ENCODE measurements at regions not wholly inside any gene's neighbourhood (a gene's known extent, or its start where the extent isn't known, plus 50 kb on each side); places are given as distances from the start of the nearest gene placed in this dataset.

GRCh38 chr3:27573138-27573537 lies 89.0 kb upstream of the SLC4A7 start:
- no peak for TF ChIP-seq CTCF (IDR thresholded peaks at IDR 0.05)
- no peaks in the 10 kb centered on the region for H3K4me1 ChIP-seq (ENCODE audit: control insufficient read depth in 1 of 2, insufficient read depth in 1 of 2, low read depth in 1 of 2, low read length in 1 of 2)
- no peaks in the 10 kb centered on the region for H3K9me3 ChIP-seq
- no peak overlapping the region for H3K4me3 ChIP-seq (ENCODE audit: low read depth in 1 of 2, low read length in 1 of 2)
- no peaks in the 10 kb centered on the region for H3K36me3 ChIP-seq
- H3K27ac ChIP-seq, result no peak overlapping the region
- no peaks in the 10 kb centered on the region for H3K27me3 ChIP-seq

GRCh38 chr3:27571345-27571744 lies 87.2 kb upstream of the SLC4A7 start:
- no peaks in the 10 kb centered on the region for H3K9me3 ChIP-seq
- no peak for TF ChIP-seq CTCF (IDR thresholded peaks at IDR 0.05)
- no peaks in the 10 kb centered on the region for H3K27me3 ChIP-seq
- no peak overlapping the region for H3K27ac ChIP-seq
- peaks cover 0 to under 1% of the 10 kb centered on the region in 2 experiments for H3K4me1 ChIP-seq (ENCODE audit: control insufficient read depth in 1 of 2, insufficient read depth in 1 of 2, low read depth in 1 of 2, low read length in 1 of 2)
- H3K36me3 ChIP-seq, result no peaks in the 10 kb centered on the region
- H3K4me3 ChIP-seq (ENCODE audit: low read depth in 1 of 2, low read length in 1 of 2), result no peak overlapping the region

- TF ChIP-seq CTCF (IDR thresholded peaks at IDR 0.05), result no peak
- H3K27ac ChIP-seq, result no peak overlapping the region
- H3K27me3 ChIP-seq, result no peaks in the 10 kb centered on the region
- H3K4me1 ChIP-seq (ENCODE audit: control insufficient read depth in 1 of 2, insufficient read depth in 1 of 2, low read depth in 1 of 2, low read length in 1 of 2), result peaks cover 4 to 6% of the 10 kb centered on the region in 2 experiments
- no peaks in the 10 kb centered on the region for H3K9me3 ChIP-seq
- no peak overlapping the region for H3K4me3 ChIP-seq (ENCODE audit: low read depth in 1 of 2, low read length in 1 of 2)
- H3K36me3 ChIP-seq, result no peaks in the 10 kb centered on the region
Measured at GRCh38 chr3:27570421-27571106, 86.4 kb upstream of the SLC4A7 start.

- H3K36me3 ChIP-seq, result no peaks in the 10 kb centered on the region
- no peak for TF ChIP-seq CTCF (IDR thresholded peaks at IDR 0.05)
- H3K27ac ChIP-seq, result no peak overlapping the region
- H3K27me3 ChIP-seq, result no peaks in the 10 kb centered on the region
- H3K9me3 ChIP-seq, result no peaks in the 10 kb centered on the region
- H3K4me1 ChIP-seq (ENCODE audit: control insufficient read depth in 1 of 2, insufficient read depth in 1 of 2, low read depth in 1 of 2, low read length in 1 of 2), result peaks cover 7 to 13% of the 10 kb centered on the region in 2 experiments
- no peak overlapping the region for H3K4me3 ChIP-seq (ENCODE audit: low read depth in 1 of 2, low read length in 1 of 2)
Measured at GRCh38 chr3:27568393-27568792, 84.2 kb upstream of the SLC4A7 start.

- no peaks in the 10 kb centered on the region for H3K36me3 ChIP-seq
- peaks cover 12 to 19% of the 10 kb centered on the region in 2 experiments for H3K4me1 ChIP-seq (ENCODE audit: control insufficient read depth in 1 of 2, insufficient read depth in 1 of 2, low read depth in 1 of 2, low read length in 1 of 2)
- H3K27me3 ChIP-seq, result no peaks in the 10 kb centered on the region
- no peak for TF ChIP-seq CTCF (IDR thresholded peaks at IDR 0.05)
- no peak overlapping the region for H3K27ac ChIP-seq
- H3K4me3 ChIP-seq (ENCODE audit: low read depth in 1 of 2, low read length in 1 of 2), result no peak overlapping the region
- H3K9me3 ChIP-seq, result no peaks in the 10 kb centered on the region
Measured at GRCh38 chr3:27567251-27567650, 83.1 kb upstream of the SLC4A7 start.

Data from neutrophil (primary cell).